Memory B cell (primary cell): ENCODE measurements at regions not wholly inside any gene's neighbourhood (a gene's known extent, or its start where the extent isn't known, plus 50 kb on each side); places are given as distances from the start of the nearest gene placed in this dataset.
"Not testable (repeated sequence)": the region's sequence is repeated elsewhere in the genome, so short reads cannot be mapped to it uniquely, and the experiment has no call there.

Experiments used
- ATAC-seq: fragments of 150-1000 bp; cut with Tn5 transposase; 2 replicates; pipeline ENCODE4 v1.10.0; 2021; ENCODE audit warnings: low read depth, mild to moderate bottlenecking, moderate library complexity
- DNase-seq, 2 donors: peaks; one replicate each; pipeline ENCODE4 v3.0.0; 2022; ENCODE audit warnings: low spot score in 2 of 2
- H3K27ac Mint-ChIP-seq: one replicate; pipeline ENCODE4 v1.8.0; 2022; ENCODE audit warnings: mild to moderate bottlenecking, moderate library complexity, mixed read lengths
- H3K27me3 Mint-ChIP-seq: one replicate; pipeline ENCODE4 v1.8.0; 2022; ENCODE audit warnings: mixed read lengths
- H3K36me3 Mint-ChIP-seq: one replicate; pipeline ENCODE4 v1.8.0; 2022; ENCODE audit warnings: mild to moderate bottlenecking, mixed read lengths
- H3K4me1 Mint-ChIP-seq: one replicate; pipeline ENCODE4 v1.8.0; 2022; ENCODE audit warnings: mixed read lengths
- H3K4me3 Mint-ChIP-seq: one replicate; pipeline ENCODE4 v1.8.0; 2022; ENCODE audit warnings: mild to moderate bottlenecking, moderate library complexity, mixed read lengths
- H3K9me3 Mint-ChIP-seq: one replicate; pipeline ENCODE4 v1.8.0; 2022; ENCODE audit warnings: mixed read lengths

- peaks cover 10% of the 10 kb centered on the region for H3K4me1 Mint-ChIP-seq
- H3K36me3 Mint-ChIP-seq, H3K27ac Mint-ChIP-seq, H3K27me3 Mint-ChIP-seq, ATAC-seq, H3K9me3 Mint-ChIP-seq, DNase-seq, H3K4me3 Mint-ChIP-seq: not testable (repeated sequence)
These were observed 52.5 kb downstream of the KIAA0408 start for GRCh38 chr6:127406722-127407121.

- H3K27ac Mint-ChIP-seq: no peak overlapping the region
- H3K9me3 Mint-ChIP-seq: no peaks in the 10 kb centered on the region
- H3K4me1 Mint-ChIP-seq: peaks cover 10% of the 10 kb centered on the region
- no peaks in the 10 kb centered on the region for H3K36me3 Mint-ChIP-seq
- H3K27me3 Mint-ChIP-seq: no peaks in the 10 kb centered on the region
- DNase-seq (no peak), ATAC-seq (no peak)
- no peak overlapping the region for H3K4me3 Mint-ChIP-seq
These were observed 53.1 kb downstream of the KIAA0408 start for GRCh38 chr6:127406122-127406521.

GRCh38 chr6:127404594-127405178, 54.5 kb downstream of the KIAA0408 start:
- Mint-ChIP-seq H3K27ac (no peak overlapping the region), H3K36me3 (no peaks in the 10 kb centered on the region), H3K9me3 (no peaks in the 10 kb centered on the region), H3K27me3 (peaks cover under 1% of the 10 kb centered on the region), H3K4me3 (no peak overlapping the region), H3K4me1 (peaks cover 10% of the 10 kb centered on the region)
- ATAC-seq: no peak
- no peak for DNase-seq

- peaks cover 1% of the 10 kb centered on the region for H3K27me3 Mint-ChIP-seq
- no peak overlapping the region for H3K4me3 Mint-ChIP-seq
- no peak for DNase-seq
- H3K36me3 Mint-ChIP-seq: no peaks in the 10 kb centered on the region
- no peaks in the 10 kb centered on the region for H3K9me3 Mint-ChIP-seq
- peaks cover 10% of the 10 kb centered on the region for H3K4me1 Mint-ChIP-seq
- H3K27ac Mint-ChIP-seq: peak overlapping the region; percentile 61
- peak; percentile 34 for ATAC-seq
These were observed 55.1 kb downstream of the KIAA0408 start for GRCh38 chr6:127404133-127404532.

- Mint-ChIP-seq H3K27ac (peak overlapping the region; percentile 61), H3K27me3 (peaks cover 1% of the 10 kb centered on the region), H3K4me3 (no peak overlapping the region), H3K4me1 (peaks cover 10% of the 10 kb centered on the region), H3K36me3 (no peaks in the 10 kb centered on the region), H3K9me3 (no peaks in the 10 kb centered on the region)
- DNase-seq (no peak), ATAC-seq (peak; percentile 35)
These were observed 55.6 kb downstream of the KIAA0408 start for GRCh38 chr6:127403636-127404035.

GRCh38 chr6:127402890-127403617, 56.1 kb downstream of the KIAA0408 start:
- Mint-ChIP-seq H3K4me3 (no peak overlapping the region), H3K36me3 (no peaks in the 10 kb centered on the region), H3K9me3 (no peaks in the 10 kb centered on the region), H3K27ac (no peak overlapping the region), H3K27me3 (peaks cover 1% of the 10 kb centered on the region), H3K4me1 (peaks cover 10% of the 10 kb centered on the region)
- ATAC-seq (no peak), DNase-seq (no peak)

- no peaks in the 10 kb centered on the region for H3K36me3 Mint-ChIP-seq
- no peaks in the 10 kb centered on the region for H3K9me3 Mint-ChIP-seq
- H3K4me1 Mint-ChIP-seq: no peaks in the 10 kb centered on the region
- no peak for DNase-seq
- no peak overlapping the region for H3K27ac Mint-ChIP-seq
- peaks cover 1% of the 10 kb centered on the region for H3K27me3 Mint-ChIP-seq
- no peak overlapping the region for H3K4me3 Mint-ChIP-seq
- no peak for ATAC-seq
These were observed 54.6 kb upstream of the ECHDC1 start for GRCh38 chr6:127397729-127398630.

GRCh38 chr6:127397171-127397597, 53.8 kb upstream of the ECHDC1 start:
- not testable (repeated sequence) for H3K4me3 Mint-ChIP-seq, H3K27ac Mint-ChIP-seq, H3K27me3 Mint-ChIP-seq, H3K4me1 Mint-ChIP-seq, ATAC-seq, H3K9me3 Mint-ChIP-seq, DNase-seq, H3K36me3 Mint-ChIP-seq
